Lung (tissue), 11 donors: ENCODE measurements at regions not wholly inside any gene's neighbourhood (a gene's known extent, or its start where the extent isn't known, plus 50 kb on each side); places are given as distances from the start of the nearest gene placed in this dataset.

ENCODE experiments used
- ATAC-seq: fragments of 200-7000 bp; cut with Tn5 transposase; one replicate; pipeline ENCODE4 v1.9.1; 2020; ENCODE audit warnings: moderate number of reproducible peaks; ENCODE audit not compliant: insufficient read depth, low FRiP score
- DNase-seq, 3 donors: peaks; one replicate each; pipeline ENCODE4 v3.0.0-alpha.2; 2013 to 2017
- H3K27ac ChIP-seq, 2 donors: one replicate each; pipeline ENCODE4 v1.5.1; 2013; ENCODE audit warnings: mild to moderate bottlenecking in 2 of 2, moderate library complexity in 2 of 2, control low read depth in 1 of 2, inconsistent platforms in 1 of 2, low read depth in 1 of 2, low read length in 1 of 2
- H3K27me3 ChIP-seq, 3 donors: one replicate each; pipeline ENCODE4 v1.5.1; 2013; ENCODE audit warnings: low read length in 2 of 3; ENCODE audit not compliant: control insufficient read depth in 3 of 3, insufficient read depth in 3 of 3
- H3K36me3 ChIP-seq, 4 donors: one replicate each; pipeline ENCODE4 v1.5.1; 2013; ENCODE audit warnings: low read length in 4 of 4, mild to moderate bottlenecking in 1 of 4, moderate library complexity in 1 of 4; ENCODE audit not compliant: control insufficient read depth in 4 of 4, insufficient read depth in 4 of 4
- H3K4me1 ChIP-seq, 5 donors: one replicate each; pipeline ENCODE4 v1.5.1; 2013; ENCODE audit warnings: low read length in 5 of 5, mild to moderate bottlenecking in 2 of 5, moderate library complexity in 1 of 5; ENCODE audit not compliant: control insufficient read depth in 5 of 5, insufficient read depth in 5 of 5
- H3K4me3 ChIP-seq: one replicate; pipeline ENCODE4 v1.5.1; 2013; ENCODE audit warnings: mild to moderate bottlenecking, control low read depth, moderate library complexity
- H3K9ac ChIP-seq, 2 donors: one replicate each; pipeline ENCODE4 v1.5.1; 2013; ENCODE audit warnings: low read length in 2 of 2, control low read depth in 1 of 2; ENCODE audit not compliant: insufficient read depth in 1 of 2
- H3K9me3 ChIP-seq, 4 donors: one replicate each; pipeline ENCODE4 v1.5.1; 2013; ENCODE audit warnings: low read length in 3 of 4, mild to moderate bottlenecking in 1 of 4, moderate library complexity in 1 of 4; ENCODE audit not compliant: control insufficient read depth in 4 of 4, insufficient read depth in 3 of 4
- WGBS, 2 donors: extraction: QIAGEN DNeasy Blood & Tissue Kit; methylation state at CpG; one replicate each; pipeline ENCODE4 v1.1.7; 2013; 5-methylcytosine and 5-hydroxymethylcytosine counted together
- TF ChIP-seq, protein P1 (sequence below): IDR thresholded peaks from 2 replicates; pipeline ENCODE4 v1.5.1; 2012; ENCODE audit warnings: mild to moderate bottlenecking; ENCODE audit errors: control extremely low read depth, extremely low read depth
- donor health status: control.
- donor health status: control.
- donor health status: Bipolar disorder and iron deficiency.
- donor health status: healthy.
- donor health status: DM: yes; HTN: yes; CAD: no.

DNA sequence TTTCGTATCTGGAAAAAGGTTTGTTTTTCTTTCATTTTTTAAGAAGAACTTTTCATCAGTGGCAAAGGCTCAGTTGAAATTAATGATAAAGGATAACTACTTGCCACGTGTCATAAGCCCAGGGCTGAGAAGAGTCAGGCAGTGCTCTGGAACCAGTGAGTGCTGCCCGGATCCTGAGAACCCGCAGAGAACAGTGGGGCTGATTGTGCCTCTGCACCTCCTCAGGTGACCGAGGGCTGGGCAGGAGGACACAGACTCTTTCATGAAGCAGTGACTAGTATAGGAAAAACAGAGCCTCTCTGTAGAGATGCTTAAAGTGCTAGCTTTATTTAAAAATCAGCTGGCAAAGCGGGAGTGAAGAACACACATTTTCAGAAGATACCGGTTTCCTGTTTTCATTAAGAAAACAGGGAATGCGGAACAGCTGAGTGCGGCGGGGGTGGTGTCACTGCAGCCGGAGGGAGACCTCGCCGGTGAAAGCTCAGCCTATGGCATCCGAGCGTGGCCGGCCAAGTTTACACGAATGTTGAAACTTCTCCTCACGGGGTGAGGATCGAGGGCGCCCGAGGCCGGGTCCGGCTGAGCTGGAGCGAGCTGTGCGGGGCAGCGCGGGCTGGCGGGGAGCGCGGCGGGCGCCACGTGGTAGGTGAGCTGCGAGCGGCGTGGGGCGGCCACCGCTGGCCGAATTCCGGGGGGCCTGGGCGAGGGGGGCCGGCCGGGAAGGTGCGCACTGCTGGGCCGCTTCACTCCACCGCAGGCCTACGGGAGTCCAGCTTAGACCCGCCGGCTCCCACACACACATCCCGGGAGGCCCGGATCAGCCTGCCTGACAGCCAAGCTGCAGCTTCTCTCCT lies 134.7 kb upstream of the DMRT1 start:
- Histone ChIP-seq H3K4me3 (peak overlapping the region; percentile 36), H3K4me1 (peaks cover 0 to 14% (median 4%) of the 10 kb centered on the region in 5 donors), H3K9me3 (no peaks in the 10 kb centered on the region), H3K9ac (peak overlapping the region in 1 of 2 donors; percentile 17), H3K27me3 (peaks cover 0 to 26% (median 5%) of the 10 kb centered on the region in 3 donors), H3K27ac (peak overlapping the region; percentile 81 to 86), H3K36me3 (peaks cover 0 to 8% (median 4%) of the 10 kb centered on the region in 4 donors)
- WGBS, 2 donors, result 2 to 3% methylated on average over 51 of the region's 51 CpGs
- peak; percentile 75 for ATAC-seq
- TF ChIP-seq, protein P1, sequence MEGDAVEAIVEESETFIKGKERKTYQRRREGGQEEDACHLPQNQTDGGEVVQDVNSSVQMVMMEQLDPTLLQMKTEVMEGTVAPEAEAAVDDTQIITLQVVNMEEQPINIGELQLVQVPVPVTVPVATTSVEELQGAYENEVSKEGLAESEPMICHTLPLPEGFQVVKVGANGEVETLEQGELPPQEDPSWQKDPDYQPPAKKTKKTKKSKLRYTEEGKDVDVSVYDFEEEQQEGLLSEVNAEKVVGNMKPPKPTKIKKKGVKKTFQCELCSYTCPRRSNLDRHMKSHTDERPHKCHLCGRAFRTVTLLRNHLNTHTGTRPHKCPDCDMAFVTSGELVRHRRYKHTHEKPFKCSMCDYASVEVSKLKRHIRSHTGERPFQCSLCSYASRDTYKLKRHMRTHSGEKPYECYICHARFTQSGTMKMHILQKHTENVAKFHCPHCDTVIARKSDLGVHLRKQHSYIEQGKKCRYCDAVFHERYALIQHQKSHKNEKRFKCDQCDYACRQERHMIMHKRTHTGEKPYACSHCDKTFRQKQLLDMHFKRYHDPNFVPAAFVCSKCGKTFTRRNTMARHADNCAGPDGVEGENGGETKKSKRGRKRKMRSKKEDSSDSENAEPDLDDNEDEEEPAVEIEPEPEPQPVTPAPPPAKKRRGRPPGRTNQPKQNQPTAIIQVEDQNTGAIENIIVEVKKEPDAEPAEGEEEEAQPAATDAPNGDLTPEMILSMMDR, result no peak
- peak; percentile 76 to 80 (median 76) for DNase-seq

DNA sequence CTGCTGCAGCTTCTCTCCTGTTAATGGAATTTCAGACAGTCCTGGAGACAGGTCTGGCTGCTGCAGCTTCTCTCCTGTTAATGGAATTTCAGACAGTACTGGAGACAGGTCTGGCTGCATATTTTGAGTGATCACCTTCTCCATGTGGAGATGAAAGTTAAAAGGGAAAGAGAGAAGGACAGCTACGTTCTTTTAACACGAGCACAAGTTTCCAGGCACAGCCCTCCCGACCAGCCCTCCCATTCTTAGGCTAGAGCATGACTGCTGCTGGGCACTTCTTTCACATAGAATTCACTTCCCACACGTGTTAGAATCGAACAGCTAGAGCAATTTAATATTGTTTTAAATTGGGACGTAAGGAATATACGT lies 133.3 kb upstream of the DMRT1 start:
- WGBS, 2 donors, result 23 to 28% methylated on average over 7 of the region's 7 CpGs
- Histone ChIP-seq H3K27ac (peak overlapping the region in 1 of 2 donors; percentile 88), H3K9me3 (peaks cover 0 to 1% (median 0%) of the 10 kb centered on the region in 4 donors), H3K4me1 (peaks cover 3 to 20% (median 12%) of the 10 kb centered on the region in 5 donors), H3K4me3 (no peak overlapping the region), H3K27me3 (peaks cover 0 to 26% (median 5%) of the 10 kb centered on the region in 3 donors), H3K36me3 (peaks cover 0 to 19% (median 4%) of the 10 kb centered on the region in 4 donors), H3K9ac (no peak overlapping the region)
- ATAC-seq (no peak), DNase-seq (no peak)
- TF ChIP-seq, protein P1, result no peak

DNA sequence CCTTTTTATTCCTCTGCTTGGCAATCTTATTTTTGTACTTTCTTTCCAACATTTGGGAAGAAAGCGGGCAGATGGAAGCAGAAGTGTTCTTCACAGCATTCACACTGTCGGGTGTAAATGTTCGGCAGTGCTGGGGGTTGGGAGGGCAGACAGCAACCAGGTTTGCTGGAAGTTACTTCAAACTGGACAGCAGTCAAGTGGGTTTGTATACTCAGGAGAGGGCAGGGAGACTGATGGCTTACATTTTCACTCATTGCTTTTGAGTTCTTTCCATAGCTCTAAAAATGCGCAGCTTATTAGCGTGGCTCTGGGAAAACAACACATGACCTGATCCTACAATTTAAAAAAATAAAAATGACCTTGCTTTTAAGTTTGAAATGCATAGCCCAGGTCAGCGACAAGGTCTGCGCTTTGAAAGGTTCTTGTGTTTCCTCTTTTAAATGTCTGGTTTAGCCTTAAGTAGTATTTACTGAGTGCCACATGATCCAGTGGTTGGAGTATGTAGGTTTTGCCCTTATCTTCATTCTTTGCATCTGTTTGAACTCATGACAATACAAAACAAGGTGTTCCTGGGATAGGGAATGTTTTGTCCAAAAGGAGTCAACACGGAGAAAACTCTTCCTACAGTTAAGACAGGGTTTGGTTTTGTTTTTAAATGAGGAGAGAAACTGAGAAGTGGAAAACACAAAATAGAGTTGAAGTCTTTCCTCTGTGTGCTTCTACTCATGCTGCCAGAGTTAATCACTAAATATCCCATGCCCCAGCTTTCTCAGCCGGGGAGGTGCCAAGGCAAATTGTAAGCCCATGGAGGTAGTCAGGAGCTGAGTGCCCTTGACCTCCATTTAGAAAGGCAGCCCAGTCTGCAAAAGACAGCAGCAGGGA lies 132.7 kb upstream of the DMRT1 start:
- peaks cover 0 to 21% (median 4%) of the 10 kb centered on the region in 4 donors for H3K36me3 ChIP-seq
- H3K27me3 ChIP-seq, result peaks cover 0 to 26% (median 5%) of the 10 kb centered on the region in 3 donors
- H3K27ac ChIP-seq, result peak overlapping the region; percentile 73 to 88
- no peak overlapping the region for H3K4me3 ChIP-seq
- H3K9me3 ChIP-seq, result peaks cover 0 to 1% (median 0%) of the 10 kb centered on the region in 4 donors
- H3K9ac ChIP-seq, result no peak overlapping the region
- DNase-seq (no peak), ATAC-seq (no peak)
- 36 to 39% methylated on average over 9 of the region's 9 CpGs for WGBS, 2 donors
- H3K4me1 ChIP-seq, result peaks cover 3 to 25% (median 16%) of the 10 kb centered on the region in 5 donors
- TF ChIP-seq, protein P1, result no peak
